ENCODE measurements at regions not wholly inside any gene's neighbourhood (a gene's known extent, or its start where the extent isn't known, plus 50 kb on each side); places are given as distances from the start of the nearest gene placed in this dataset.
"Not testable (repeated sequence)": the region's sequence is repeated elsewhere in the genome, so short reads cannot be mapped to it uniquely, and the experiment has no call there.

DNA sequence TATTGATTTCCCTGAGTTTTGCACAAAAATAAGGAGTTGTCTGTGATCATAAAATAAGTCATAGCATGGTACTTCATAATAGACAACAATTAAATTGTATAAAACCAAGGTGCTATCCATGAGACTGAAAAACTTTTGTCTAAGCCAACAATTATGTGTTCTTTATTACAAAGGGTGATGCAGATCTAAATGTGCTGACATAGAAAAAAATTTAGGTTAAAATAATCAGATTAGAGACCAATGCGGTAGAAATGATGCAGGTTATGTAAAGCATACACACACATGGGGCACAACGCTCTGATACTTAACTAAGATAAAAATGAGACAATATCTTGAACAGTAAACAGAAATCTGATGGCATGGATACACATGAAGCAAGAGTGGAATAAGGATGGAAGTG is 113.3 kb downstream of the PWWP3B start:
- Histone ChIP-seq H3K4me3 (no peak overlapping the region), H3K4me1 (no peaks in the 10 kb centered on the region), H3K27me3 (peaks cover 0 to 36% (median 0%) of the 10 kb centered on the region in 7 donors), H3K9me3 (no peaks in the 10 kb centered on the region), H3K36me3 (no peaks in the 10 kb centered on the region), H3K27ac (no peak overlapping the region)
- intact Hi-C loops (cut with DNase I) = no loop called here
- no peak for ATAC-seq
- TF ChIP-seq, protein P1, sequence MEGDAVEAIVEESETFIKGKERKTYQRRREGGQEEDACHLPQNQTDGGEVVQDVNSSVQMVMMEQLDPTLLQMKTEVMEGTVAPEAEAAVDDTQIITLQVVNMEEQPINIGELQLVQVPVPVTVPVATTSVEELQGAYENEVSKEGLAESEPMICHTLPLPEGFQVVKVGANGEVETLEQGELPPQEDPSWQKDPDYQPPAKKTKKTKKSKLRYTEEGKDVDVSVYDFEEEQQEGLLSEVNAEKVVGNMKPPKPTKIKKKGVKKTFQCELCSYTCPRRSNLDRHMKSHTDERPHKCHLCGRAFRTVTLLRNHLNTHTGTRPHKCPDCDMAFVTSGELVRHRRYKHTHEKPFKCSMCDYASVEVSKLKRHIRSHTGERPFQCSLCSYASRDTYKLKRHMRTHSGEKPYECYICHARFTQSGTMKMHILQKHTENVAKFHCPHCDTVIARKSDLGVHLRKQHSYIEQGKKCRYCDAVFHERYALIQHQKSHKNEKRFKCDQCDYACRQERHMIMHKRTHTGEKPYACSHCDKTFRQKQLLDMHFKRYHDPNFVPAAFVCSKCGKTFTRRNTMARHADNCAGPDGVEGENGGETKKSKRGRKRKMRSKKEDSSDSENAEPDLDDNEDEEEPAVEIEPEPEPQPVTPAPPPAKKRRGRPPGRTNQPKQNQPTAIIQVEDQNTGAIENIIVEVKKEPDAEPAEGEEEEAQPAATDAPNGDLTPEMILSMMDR (IDR thresholded peaks at IDR 0.05) = no peak
- no peak for DNase-seq
- WGBS, 2 donors = 91 to 92% methylated on average over 2 of the region's 2 CpGs

DNA sequence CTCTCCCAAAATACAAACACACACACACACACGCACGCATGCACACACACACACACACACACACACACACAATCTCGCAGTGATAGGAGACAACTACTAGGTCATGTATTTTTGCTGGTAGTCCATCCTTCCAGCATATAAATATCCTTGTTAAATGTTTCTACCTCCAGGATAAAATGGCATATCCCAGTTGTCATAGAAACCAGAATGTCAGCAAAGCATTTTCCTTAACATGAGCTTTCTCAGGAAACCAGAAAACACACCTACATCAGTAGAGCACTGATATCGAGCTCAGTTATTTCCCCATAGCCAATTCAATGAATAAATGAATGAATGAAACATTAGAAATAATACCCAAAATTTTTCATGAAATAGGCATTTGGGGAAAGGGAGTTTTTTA is 115.7 kb downstream of the PWWP3B start:
- no peak overlapping the region for H3K27ac ChIP-seq
- DNase-seq = no peak
- no peaks in the 10 kb centered on the region for H3K4me1 ChIP-seq
- no peaks in the 10 kb centered on the region for H3K36me3 ChIP-seq
- H3K4me3 ChIP-seq = no peak overlapping the region
- 73 to 79% methylated on average over 4 of the region's 4 CpGs for WGBS, 2 donors
- no peak for ATAC-seq
- H3K27me3 ChIP-seq = peaks cover 0 to 31% (median 0%) of the 10 kb centered on the region in 7 donors
- intact Hi-C loops (cut with DNase I) = no loop called here
- TF ChIP-seq, protein P1 (IDR thresholded peaks at IDR 0.05) = no peak
- no peaks in the 10 kb centered on the region for H3K9me3 ChIP-seq

DNA sequence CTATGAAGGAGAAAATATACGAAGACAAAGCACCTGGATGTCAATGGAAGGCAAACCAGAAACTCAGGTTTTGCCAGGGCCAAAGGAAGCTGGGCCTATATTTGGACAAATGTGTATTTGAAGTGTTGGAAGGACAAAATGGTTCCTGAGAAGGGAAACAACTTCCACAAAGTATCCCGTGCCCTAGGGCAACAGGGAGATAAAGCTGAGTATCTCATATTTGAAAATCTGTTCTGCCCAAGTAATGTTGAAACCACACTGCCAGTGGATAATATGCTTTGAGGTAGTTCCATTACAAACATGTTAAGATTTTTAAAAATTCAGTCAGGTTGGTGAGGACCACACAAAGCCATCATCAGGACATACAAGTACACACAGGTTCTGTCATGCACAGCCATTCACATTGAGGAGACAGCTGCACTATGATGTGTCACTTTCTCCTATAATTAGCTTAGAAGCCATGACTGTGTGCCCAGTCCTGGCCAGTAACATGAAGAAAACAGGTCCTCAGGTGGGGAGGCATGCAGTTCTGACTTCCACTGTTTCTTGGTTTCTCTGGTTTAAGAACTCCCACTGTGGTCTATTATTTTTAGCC is 116.4 kb downstream of the PWWP3B start:
- TF ChIP-seq, protein P1 (IDR thresholded peaks at IDR 0.05) = no peak
- DNase-seq = no peak
- Histone ChIP-seq H3K27me3 (peaks cover 0 to 25% (median 0%) of the 10 kb centered on the region in 7 donors), H3K27ac (no peak overlapping the region), H3K36me3 (no peaks in the 10 kb centered on the region), H3K4me3 (no peak overlapping the region), H3K9me3 (no peaks in the 10 kb centered on the region), H3K4me1 (no peaks in the 10 kb centered on the region)
- 52 to 61% methylated on average over 2 of the region's 2 CpGs for WGBS, 2 donors
- intact Hi-C loops (cut with DNase I) = no loop called here
- ATAC-seq = no peak

DNA sequence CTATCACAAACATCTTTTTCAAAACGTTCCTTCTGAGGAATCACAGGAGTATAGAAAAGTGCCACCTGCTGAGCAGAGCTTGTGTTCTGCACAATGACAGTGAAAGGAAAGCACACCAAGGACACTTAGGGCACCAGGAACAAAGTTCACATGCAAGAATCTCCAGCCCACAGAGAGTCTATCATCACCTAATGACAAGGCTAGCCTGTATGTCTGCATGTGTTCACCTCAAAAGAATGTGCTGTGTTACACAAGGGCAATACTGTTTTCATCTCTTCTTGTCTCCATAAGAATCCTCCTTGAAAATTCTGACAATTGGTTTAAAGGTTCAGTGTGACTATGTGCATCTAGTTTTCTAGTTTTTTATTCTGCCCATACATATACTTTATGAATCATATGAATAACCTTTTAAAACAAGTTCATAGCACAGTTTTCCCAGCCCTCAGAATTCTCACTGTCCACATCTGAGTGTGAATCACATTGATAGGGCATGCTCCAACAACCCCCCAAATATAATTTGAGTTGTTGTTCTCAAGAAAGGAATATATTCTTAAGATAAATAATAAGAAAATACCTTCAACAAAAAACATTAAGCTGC is 118.0 kb downstream of the PWWP3B start:
- no peaks in the 10 kb centered on the region for H3K9me3 ChIP-seq
- H3K4me1 ChIP-seq = no peaks in the 10 kb centered on the region
- WGBS, 2 donors = 8 to 11% methylated on average over 1 of the region's 1 CpG
- TF ChIP-seq, protein P1 (IDR thresholded peaks at IDR 0.05) = no peak
- intact Hi-C loops (cut with DNase I) = no loop called here
- DNase-seq = no peak
- ATAC-seq = peak in 1 of 8 donors; percentile 52
- H3K27ac ChIP-seq = no peak overlapping the region
- no peak overlapping the region for H3K4me3 ChIP-seq
- no peaks in the 10 kb centered on the region for H3K36me3 ChIP-seq
- H3K27me3 ChIP-seq = peaks cover 0 to 20% (median 0%) of the 10 kb centered on the region in 7 donors

DNA sequence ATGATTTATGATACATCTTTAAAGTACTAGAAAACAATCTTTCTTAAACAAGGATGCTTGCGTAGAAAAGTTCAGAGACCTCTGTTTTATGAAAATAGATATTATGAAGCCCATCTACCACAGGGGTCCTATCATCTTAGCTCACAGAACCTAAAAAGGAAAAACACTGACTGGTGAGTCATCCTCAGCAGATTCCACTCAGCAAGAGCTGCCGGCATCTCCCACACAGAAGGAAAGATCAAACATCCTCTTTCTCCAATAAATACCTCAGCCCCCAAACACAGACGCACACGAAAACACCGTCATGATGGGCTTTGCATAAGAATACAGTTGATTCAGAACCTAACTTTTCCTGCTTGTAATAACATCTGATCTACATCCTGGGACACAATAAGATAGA is 122.7 kb downstream of the PWWP3B start:
- DNase-seq; H3K4me3 ChIP-seq; H3K27me3 ChIP-seq; H3K9me3 ChIP-seq; H3K4me1 ChIP-seq; H3K27ac ChIP-seq; intact Hi-C loops (cut with DNase I); ATAC-seq; H3K36me3 ChIP-seq: not testable (repeated sequence)
- no CpG with 5 or more reads among the region's 5 CpGs for WGBS, 2 donors

DNA sequence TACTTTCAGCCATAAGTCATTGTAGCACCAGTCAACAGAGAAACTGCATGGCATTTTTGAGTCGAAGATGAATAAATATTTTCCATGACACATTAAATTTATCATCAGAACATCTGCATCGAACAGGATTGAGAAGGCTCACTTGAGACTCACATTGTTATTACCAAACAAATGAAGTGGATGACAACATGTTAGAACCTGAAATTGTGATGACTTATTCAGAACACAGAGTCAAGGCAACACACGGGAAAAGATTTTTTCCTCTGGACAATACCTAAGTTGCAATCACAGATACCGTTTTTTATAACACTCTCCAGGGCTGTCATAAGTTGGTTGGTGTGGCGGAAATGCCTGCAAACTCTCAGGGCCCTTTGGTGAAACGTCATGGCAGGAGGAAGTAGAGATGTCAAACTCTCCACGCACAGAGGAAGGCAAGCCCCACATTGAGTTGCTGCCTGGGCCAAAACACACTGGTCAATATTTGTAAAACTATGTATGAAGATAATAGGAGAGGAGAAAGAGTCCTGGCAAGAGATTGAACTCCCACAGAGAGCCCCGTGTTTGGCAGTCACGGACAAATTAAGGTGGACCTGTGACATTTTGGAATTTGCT is 123.8 kb downstream of the PWWP3B start:
- H3K4me3 ChIP-seq; H3K36me3 ChIP-seq; ATAC-seq; H3K27me3 ChIP-seq; DNase-seq; intact Hi-C loops (cut with DNase I); H3K4me1 ChIP-seq; H3K27ac ChIP-seq; H3K9me3 ChIP-seq: not testable (repeated sequence)
- WGBS, 2 donors = no CpG with 5 or more reads among the region's 9 CpGs
